ENCODE measurements at regions not wholly inside any gene's neighbourhood (a gene's known extent, or its start where the extent isn't known, plus 50 kb on each side); places are given as distances from the start of the nearest gene placed in this dataset.

- TF ChIP-seq POLR2A (IDR thresholded peaks at IDR 0.05; ENCODE audit: low read length) = no peak
- no peak for TF ChIP-seq GATA1 (IDR thresholded peaks at IDR 0.05; ENCODE audit: low read depth, low read length)
Observed at GRCh38 chr12:85587158-85587557, 249.1 kb downstream of the RASSF9 start.
